ENCODE measurements at regions not wholly inside any gene's neighbourhood (a gene's known extent, or its start where the extent isn't known, plus 50 kb on each side); places are given as distances from the start of the nearest gene placed in this dataset.

GRCh38 chr2:173797586-173798263 lies 167.4 kb downstream of the SP3 start:
- TF ChIP-seq, protein P1, sequence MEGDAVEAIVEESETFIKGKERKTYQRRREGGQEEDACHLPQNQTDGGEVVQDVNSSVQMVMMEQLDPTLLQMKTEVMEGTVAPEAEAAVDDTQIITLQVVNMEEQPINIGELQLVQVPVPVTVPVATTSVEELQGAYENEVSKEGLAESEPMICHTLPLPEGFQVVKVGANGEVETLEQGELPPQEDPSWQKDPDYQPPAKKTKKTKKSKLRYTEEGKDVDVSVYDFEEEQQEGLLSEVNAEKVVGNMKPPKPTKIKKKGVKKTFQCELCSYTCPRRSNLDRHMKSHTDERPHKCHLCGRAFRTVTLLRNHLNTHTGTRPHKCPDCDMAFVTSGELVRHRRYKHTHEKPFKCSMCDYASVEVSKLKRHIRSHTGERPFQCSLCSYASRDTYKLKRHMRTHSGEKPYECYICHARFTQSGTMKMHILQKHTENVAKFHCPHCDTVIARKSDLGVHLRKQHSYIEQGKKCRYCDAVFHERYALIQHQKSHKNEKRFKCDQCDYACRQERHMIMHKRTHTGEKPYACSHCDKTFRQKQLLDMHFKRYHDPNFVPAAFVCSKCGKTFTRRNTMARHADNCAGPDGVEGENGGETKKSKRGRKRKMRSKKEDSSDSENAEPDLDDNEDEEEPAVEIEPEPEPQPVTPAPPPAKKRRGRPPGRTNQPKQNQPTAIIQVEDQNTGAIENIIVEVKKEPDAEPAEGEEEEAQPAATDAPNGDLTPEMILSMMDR (IDR thresholded peaks at IDR 0.05; ENCODE audit: insufficient read depth, low read length, poor library complexity, severe bottlenecking): no peak
- TF ChIP-seq EZH2phosphoT487 (conservative IDR thresholded peaks at IDR 0.05; ENCODE audit: low read length): no peak
